Neural cell (in vitro differentiated cells): ENCODE measurements at regions not wholly inside any gene's neighbourhood (a gene's known extent, or its start where the extent isn't known, plus 50 kb on each side); places are given as distances from the start of the nearest gene placed in this dataset.

Source experiments
- H2AFZ ChIP-seq: fragments of 200-600, 300-800 bp; sonication (generic), shearing (Covaris generic); 2 replicates; pipeline ENCODE4 v1.6.0; 2014; ENCODE audit warnings: low read depth, mild to moderate bottlenecking, antibody characterized with exemption, low read length, moderate library complexity
- H3F3A ChIP-seq: fragments of 200-600 bp; shearing (Covaris generic); 2 replicates; pipeline ENCODE4 v1.6.1; 2016; ENCODE audit warnings: mild to moderate bottlenecking, moderate library complexity, mixed read lengths, antibody characterized with exemption, low read length; ENCODE audit not compliant: insufficient read depth, poor library complexity, severe bottlenecking
- H3K27ac ChIP-seq: fragments of 200-600, 300-800 bp; sonication (generic), shearing (Covaris generic); 2 replicates; pipeline ENCODE4 v1.5.1; 2014; ENCODE audit warnings: mild to moderate bottlenecking, low read length, moderate library complexity
- H3K27me3 ChIP-seq: fragments of 300-800, 200-600 bp; sonication (generic), shearing (Covaris generic); 2 replicates; pipeline ENCODE4 v1.6.0; 2014; ENCODE audit warnings: mild to moderate bottlenecking, low read depth, low read length, moderate library complexity; ENCODE audit not compliant: insufficient read depth
- H3K36me3 ChIP-seq: fragments of 300-800, 200-600 bp; sonication (generic), shearing (Covaris generic); 2 replicates; pipeline ENCODE4 v1.5.1; 2014; ENCODE audit warnings: mild to moderate bottlenecking, antibody characterized with exemption, low read length, moderate library complexity; ENCODE audit not compliant: insufficient read depth
- H3K4me2 ChIP-seq: fragments of 300-800, 200-600 bp; sonication (generic), shearing (Covaris generic); 2 replicates; pipeline ENCODE4 v1.6.0; 2014; ENCODE audit warnings: mild to moderate bottlenecking, low read length
- H3K4me3 ChIP-seq: fragments of 300-800, 200-600 bp; sonication (generic), shearing (Covaris generic); 2 replicates; pipeline ENCODE4 v1.5.1; 2014; ENCODE audit warnings: mild to moderate bottlenecking, low read length, moderate library complexity
- H3K79me2 ChIP-seq: fragments of 200-600 bp; shearing (Covaris generic); replicated peaks from 2 replicates; pipeline ENCODE4 v1.6.0; 2014; ENCODE audit warnings: mild to moderate bottlenecking, low read length, moderate library complexity; ENCODE audit not compliant: insufficient read depth
- H3K9ac ChIP-seq: fragments of 300-800, 200-600 bp; sonication (generic), shearing (Covaris generic); 2 replicates; pipeline ENCODE4 v1.6.1; 2016; ENCODE audit warnings: mild to moderate bottlenecking, low read length, mixed read lengths
- H3K9me2 ChIP-seq: fragments of 200-600 bp; shearing (Covaris generic); 2 replicates; pipeline ENCODE4 v1.6.1; 2016; ENCODE audit warnings: mild to moderate bottlenecking, low read length, mixed read lengths; ENCODE audit not compliant: insufficient read depth
- H3K9me3 ChIP-seq: fragments of 200-600, 300-800 bp; sonication (generic), shearing (Covaris generic); 2 replicates; pipeline ENCODE4 v1.6.1; 2016; ENCODE audit warnings: mild to moderate bottlenecking, mixed run types, low read length, moderate library complexity, mixed read lengths
- H4K20me1 ChIP-seq: fragments of 200-600 bp; shearing (Covaris generic); 2 replicates; pipeline ENCODE4 v1.6.1; 2016; ENCODE audit warnings: mild to moderate bottlenecking, mixed run types; ENCODE audit not compliant: insufficient read depth
- CTCF ChIP-seq: fragments of 450-650 bp; IDR thresholded peaks from 2 replicates; pipeline ENCODE4 v1.5.1; 2014; ENCODE audit warnings: antibody characterized with exemption, mild to moderate bottlenecking, moderate library complexity; ENCODE audit not compliant: poor library complexity, severe bottlenecking
- EP300 ChIP-seq: fragments of 450-650 bp; conservative IDR thresholded peaks from 2 replicates; pipeline ENCODE4 v1.6.1; 2014; ENCODE audit warnings: antibody characterized with exemption, mild to moderate bottlenecking, moderate library complexity; ENCODE audit not compliant: poor library complexity, severe bottlenecking
- EZH2 ChIP-seq: fragments of 200-600, 300-800 bp; shearing (Covaris generic), sonication (generic); IDR thresholded peaks from 2 replicates; pipeline ENCODE4 v1.6.1; 2014; ENCODE audit warnings: antibody characterized with exemption, low read length, borderline replicate concordance, mild to moderate bottlenecking; ENCODE audit not compliant: insufficient read depth, poor library complexity, severe bottlenecking
- MXI1 ChIP-seq: fragments of 450-650 bp; conservative IDR thresholded peaks from 2 replicates; pipeline ENCODE4 v1.6.1; 2014; ENCODE audit warnings: antibody characterized with exemption, mild to moderate bottlenecking; ENCODE audit not compliant: poor library complexity, severe bottlenecking
- POLR2AphosphoS5 ChIP-seq: IDR thresholded peaks from 2 replicates; pipeline ENCODE4 v1.6.1; 2012
- RAD21 ChIP-seq: fragments of 450-650 bp; conservative IDR thresholded peaks from 2 replicates; pipeline ENCODE4 v1.6.1; 2014; ENCODE audit warnings: antibody characterized with exemption, mild to moderate bottlenecking, moderate library complexity
- REST ChIP-seq: IDR thresholded peaks from 2 replicates; pipeline ENCODE4 v1.6.1; 2012; ENCODE audit warnings: borderline replicate concordance
- SMC3 ChIP-seq: fragments of 450-650 bp; conservative IDR thresholded peaks from 2 replicates; pipeline ENCODE4 v1.6.1; 2014; ENCODE audit warnings: antibody characterized with exemption, mild to moderate bottlenecking, moderate library complexity; ENCODE audit not compliant: poor library complexity
- TAF1 ChIP-seq: IDR thresholded peaks from 2 replicates; pipeline ENCODE4 v1.6.1; 2012; ENCODE audit warnings: low read depth

DNA sequence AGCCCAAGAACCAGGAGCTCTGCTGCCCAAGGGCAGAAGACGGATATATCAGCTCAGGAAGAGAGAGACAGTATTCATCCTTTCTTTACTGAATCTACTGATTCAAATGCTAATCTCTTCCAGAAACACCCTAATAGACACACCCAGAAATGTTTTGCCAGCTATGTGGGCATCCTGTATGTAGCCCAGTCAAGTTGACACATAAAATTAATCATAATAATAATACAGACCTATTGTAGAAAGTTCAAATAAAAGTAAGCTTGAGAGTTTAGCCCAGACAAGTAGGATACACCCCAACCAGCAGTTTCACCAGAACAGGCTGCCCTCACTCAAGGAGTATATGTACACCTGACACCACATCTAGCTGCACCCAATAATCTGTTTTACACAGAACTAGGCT lies 73.9 kb upstream of the VGLL2 start:
- Histone ChIP-seq H3K27ac (no peak overlapping the region), H3K79me2 (no peaks in the 10 kb centered on the region)
- TF ChIP-seq RAD21 (no peak), TAF1 (no peak), CTCF (no peak)

DNA sequence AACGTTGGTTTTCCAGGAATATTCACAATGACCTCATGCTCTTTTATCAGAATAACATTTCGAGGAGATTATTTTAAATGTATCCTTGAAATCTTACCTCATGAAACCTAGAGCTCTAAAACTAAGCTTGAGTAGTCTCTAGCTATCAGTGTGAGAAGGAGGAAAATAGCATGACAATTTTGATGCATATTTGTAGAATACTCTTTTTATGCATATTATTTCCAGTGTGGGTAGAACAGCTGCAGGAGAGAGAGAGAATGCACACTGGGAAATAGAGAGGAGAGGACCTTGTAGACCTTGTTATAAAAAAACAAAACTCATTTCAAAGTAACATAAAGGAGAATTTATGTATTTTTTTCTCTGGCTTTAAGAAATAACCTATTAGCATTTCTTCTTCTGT lies 71.1 kb upstream of the VGLL2 start:
- H3K9me3 ChIP-seq, result no peaks in the 10 kb centered on the region
- H2AFZ ChIP-seq, result no peak overlapping the region
- no peak overlapping the region for H3K4me3 ChIP-seq
- no peaks in the 10 kb centered on the region for H3K36me3 ChIP-seq
- no peak for TF ChIP-seq RAD21
- TF ChIP-seq EP300, result no peak
- no peak for TF ChIP-seq MXI1
- TF ChIP-seq SMC3, result no peak
- TF ChIP-seq CTCF, result no peak
- no peak for TF ChIP-seq TAF1
- no peak for TF ChIP-seq EZH2
- TF ChIP-seq REST, result no peak
- TF ChIP-seq POLR2AphosphoS5, result no peak
- no peaks in the 10 kb centered on the region for H3K27me3 ChIP-seq
- no peak overlapping the region for H3K4me2 ChIP-seq
- no peak overlapping the region for H3K9ac ChIP-seq
- no peaks in the 10 kb centered on the region for H4K20me1 ChIP-seq
- H3K27ac ChIP-seq, result no peak overlapping the region
- H3K79me2 ChIP-seq, result no peaks in the 10 kb centered on the region
- no peaks in the 10 kb centered on the region for H3F3A ChIP-seq
- no peaks in the 10 kb centered on the region for H3K9me2 ChIP-seq

More for the DNA sequence above, 73.9 kb upstream of the VGLL2 start:
- Histone ChIP-seq H3K36me3 (no peaks in the 10 kb centered on the region), H3K9me3 (no peaks in the 10 kb centered on the region), H2AFZ (no peak overlapping the region), H3K9me2 (no peaks in the 10 kb centered on the region), H3K4me3 (no peak overlapping the region), H3K27me3 (no peaks in the 10 kb centered on the region), H3F3A (no peaks in the 10 kb centered on the region), H3K9ac (no peak overlapping the region), H3K4me2 (no peak overlapping the region), H4K20me1 (no peaks in the 10 kb centered on the region)
